Chondrocyte (in vitro differentiated cells): ENCODE measurements at regions not wholly inside any gene's neighbourhood (a gene's known extent, or its start where the extent isn't known, plus 50 kb on each side); places are given as distances from the start of the nearest gene placed in this dataset.

ENCODE experiments used
- DNase-seq: peaks from one replicate; pipeline ENCODE4 v3.0.0; 2021; ENCODE audit warnings: mixed read lengths, low spot score
- H3K27ac Mint-ChIP-seq: one replicate; pipeline ENCODE4 v1.8.0; 2021; ENCODE audit warnings: mild to moderate bottlenecking, moderate library complexity, mixed read lengths; ENCODE audit not compliant: unreplicated experiment
- H3K27me3 Mint-ChIP-seq: 2 replicates; pipeline ENCODE4 v1.8.0; 2021; ENCODE audit warnings: low read depth, mixed read lengths
- H3K36me3 Mint-ChIP-seq: 2 replicates; pipeline ENCODE4 v1.8.0; 2021; ENCODE audit warnings: low read depth, mixed read lengths
- H3K4me1 Mint-ChIP-seq: 2 replicates; pipeline ENCODE4 v1.8.0; 2021; ENCODE audit warnings: low read depth, mild to moderate bottlenecking, mixed read lengths
- H3K4me3 Mint-ChIP-seq: one replicate; pipeline ENCODE4 v1.8.0; 2021; ENCODE audit warnings: mild to moderate bottlenecking, moderate library complexity, mixed read lengths; ENCODE audit not compliant: unreplicated experiment
- H3K9me3 Mint-ChIP-seq: 2 replicates; pipeline ENCODE4 v1.8.0; 2021; ENCODE audit warnings: low read depth, mixed read lengths
- CTCF ChIP-seq: fragments of 200-600 bp; sonication (generic); IDR thresholded peaks from 2 replicates; pipeline ENCODE4 v1.5.0; 2021; ENCODE audit warnings: antibody characterized with exemption, mild to moderate bottlenecking, moderate library complexity

GRCh38 chrX:148316446-148316845 lies 184.0 kb upstream of the AFF2 start:
- H3K4me1 Mint-ChIP-seq: no peaks in the 10 kb centered on the region
- no peaks in the 10 kb centered on the region for H3K36me3 Mint-ChIP-seq
- no peak overlapping the region for H3K27ac Mint-ChIP-seq
- peaks cover 29% of the 10 kb centered on the region for H3K9me3 Mint-ChIP-seq
- no peak for TF ChIP-seq CTCF
- H3K27me3 Mint-ChIP-seq: no peaks in the 10 kb centered on the region
- H3K4me3 Mint-ChIP-seq: no peak overlapping the region
- no peak for DNase-seq

GRCh38 chrX:148322906-148323305 lies 177.5 kb upstream of the AFF2 start:
- no peak overlapping the region for H3K27ac Mint-ChIP-seq
- H3K4me3 Mint-ChIP-seq: no peak overlapping the region
- H3K27me3 Mint-ChIP-seq: no peaks in the 10 kb centered on the region
- no peaks in the 10 kb centered on the region for H3K4me1 Mint-ChIP-seq
- H3K9me3 Mint-ChIP-seq: peaks cover 30% of the 10 kb centered on the region
- no peaks in the 10 kb centered on the region for H3K36me3 Mint-ChIP-seq
- no peak for DNase-seq
- TF ChIP-seq CTCF: no peak

- no peak overlapping the region for H3K27ac Mint-ChIP-seq
- no peaks in the 10 kb centered on the region for H3K4me1 Mint-ChIP-seq
- H3K27me3 Mint-ChIP-seq: no peaks in the 10 kb centered on the region
- no peak for DNase-seq
- no peak overlapping the region for H3K4me3 Mint-ChIP-seq
- no peaks in the 10 kb centered on the region for H3K36me3 Mint-ChIP-seq
- peaks cover 15% of the 10 kb centered on the region for H3K9me3 Mint-ChIP-seq
- no peak for TF ChIP-seq CTCF
Observed at GRCh38 chrX:148333989-148334388, 166.4 kb upstream of the AFF2 start.

GRCh38 chrX:148337873-148338272 lies 162.5 kb upstream of the AFF2 start:
- peaks cover 22% of the 10 kb centered on the region for H3K9me3 Mint-ChIP-seq
- H3K27me3 Mint-ChIP-seq: no peaks in the 10 kb centered on the region
- TF ChIP-seq CTCF: no peak
- H3K36me3 Mint-ChIP-seq: no peaks in the 10 kb centered on the region
- no peak overlapping the region for H3K27ac Mint-ChIP-seq
- DNase-seq: no peak
- peaks cover 4% of the 10 kb centered on the region for H3K4me1 Mint-ChIP-seq
- no peak overlapping the region for H3K4me3 Mint-ChIP-seq

- no peak overlapping the region for H3K27ac Mint-ChIP-seq
- no peak overlapping the region for H3K4me3 Mint-ChIP-seq
- no peaks in the 10 kb centered on the region for H3K4me1 Mint-ChIP-seq
- peaks cover 40% of the 10 kb centered on the region for H3K9me3 Mint-ChIP-seq
- DNase-seq: no peak
- no peaks in the 10 kb centered on the region for H3K27me3 Mint-ChIP-seq
- no peak for TF ChIP-seq CTCF
- no peaks in the 10 kb centered on the region for H3K36me3 Mint-ChIP-seq
Observed at GRCh38 chrX:148354916-148355315, 145.5 kb upstream of the AFF2 start.
